Ovary (tissue), 7 donors: ENCODE measurements at regions not wholly inside any gene's neighbourhood (a gene's known extent, or its start where the extent isn't known, plus 50 kb on each side); places are given as distances from the start of the nearest gene placed in this dataset.

Experiments
- DNase-seq, 5 donors: peaks; one replicate each; pipeline ENCODE4 v3.0.0-alpha.2; 2019 to 2020
- H3K27ac ChIP-seq, 2 donors: fragments of 200-600 bp; one replicate each; pipeline versions ENCODE4 v1.5.1 to v1.8.0; 2019 to 2022
- H3K27me3 ChIP-seq: fragments of 200-600 bp; one replicate; pipeline ENCODE4 v1.8.0; 2022
- H3K36me3 ChIP-seq: fragments of 200-600 bp; sonication (generic); one replicate; pipeline ENCODE4 v1.5.1; 2019
- H3K4me1 ChIP-seq: one replicate; pipeline ENCODE4 v1.8.1; 2013; ENCODE audit warnings: mild to moderate bottlenecking, moderate library complexity; ENCODE audit not compliant: insufficient read depth
- H3K4me3 ChIP-seq: fragments of 200-600 bp; sonication (generic); one replicate; pipeline ENCODE4 v1.5.1; 2017
- H3K9me3 ChIP-seq, 2 donors: fragments of 200-600 bp in 1 of 2; sonication (generic) in 1 of 2; one replicate each; pipeline versions ENCODE4 v1.5.1 to v1.8.1; 2013 to 2019; ENCODE audit warnings: mild to moderate bottlenecking in 1 of 2, moderate library complexity in 1 of 2
- CTCF ChIP-seq, 3 donors: fragments of 450-650 bp in 2 of 3; fragments of 200-600 bp in 1 of 3; IDR thresholded peaks; one replicate each; pipeline versions ENCODE4 v1.5.1 to v1.8.0; 2016 to 2022; ENCODE audit warnings: antibody characterized with exemption in 3 of 3, mild to moderate bottlenecking in 1 of 3
- EP300 ChIP-seq: sonication (generic); formaldehyde crosslinking; IDR thresholded peaks from one replicate; pipeline ENCODE4 v1.6.1; 2017; ENCODE audit warnings: antibody characterized with exemption
- POLR2A ChIP-seq: fragments of 450-650 bp; IDR thresholded peaks from one replicate; pipeline ENCODE4 v1.6.1; 2017; ENCODE audit warnings: antibody characterized with exemption, mild to moderate bottlenecking, moderate library complexity
- WGBS, 3 donors: extraction: QIAGEN DNeasy Blood & Tissue Kit in 1 of 3; methylation state at CpG; one replicate each; pipeline versions ENCODE4 v1.1.5 to v1.1.7; 2013 to 2017; 5-methylcytosine and 5-hydroxymethylcytosine counted together
- intact Hi-C, 4 donors: fragments of 100-400 bp; cut with DNase I; formaldehyde crosslinking; loops; one replicate each; pipeline versions ENCODE4 v1.11.0 to v1.15.1; 2022 to 2023
- donor health status: DM: no; HTN: no; CAD: no; lungs with moderate emphysema.
- donor health status: DM: no; HTN: no; CAD: no.
- donor health status: Bipolar disorder and iron deficiency.
- donor health status: DM: no; HTN: no; CAD: no.
- donor health status: DM: yes; HTN: yes; CAD: no.

GRCh38 chr3:87766721-87767120 is 292.1 kb downstream of the CGGBP1 start:
- H3K27me3 ChIP-seq: no peaks in the 10 kb centered on the region
- no peak overlapping the region for H3K27ac ChIP-seq
- DNase-seq: no peak
- 71 to 76% (median 74%) methylated on average over 2 of the region's 2 CpGs for WGBS, 3 donors
- TF ChIP-seq CTCF (IDR thresholded peaks at IDR 0.05) (no peak), POLR2A (no peak), EP300 (no peak)
- H3K4me1 ChIP-seq: no peaks in the 10 kb centered on the region
- no peak overlapping the region for H3K4me3 ChIP-seq
- intact Hi-C loops: no loop called here
- H3K9me3 ChIP-seq: no peaks in the 10 kb centered on the region
- H3K36me3 ChIP-seq: no peaks in the 10 kb centered on the region

DNA sequence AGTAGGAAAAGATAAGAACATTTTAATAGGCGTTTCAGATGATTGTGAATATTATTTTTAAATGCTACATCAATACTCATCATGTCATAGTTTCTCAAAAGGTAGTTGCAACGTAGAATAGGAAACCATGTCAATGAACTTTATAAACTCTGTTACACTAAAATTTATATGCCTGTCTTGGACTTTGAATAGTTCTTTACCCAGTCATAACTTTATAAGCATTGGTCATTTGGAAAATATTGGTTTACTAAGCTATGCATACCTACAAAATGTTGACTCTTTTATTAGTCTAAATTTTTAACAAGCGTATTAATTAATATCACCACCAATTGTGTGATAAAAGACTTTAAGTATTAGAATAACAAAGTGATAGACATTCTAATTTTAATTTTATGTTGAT is 293.5 kb downstream of the CGGBP1 start:
- Histone ChIP-seq H3K27ac (no peak overlapping the region), H3K4me3 (no peak overlapping the region), H3K27me3 (no peaks in the 10 kb centered on the region), H3K4me1 (no peaks in the 10 kb centered on the region), H3K36me3 (no peaks in the 10 kb centered on the region), H3K9me3 (no peaks in the 10 kb centered on the region)
- DNase-seq: no peak
- no peak for TF ChIP-seq CTCF (IDR thresholded peaks at IDR 0.05)
- TF ChIP-seq POLR2A: no peak
- no peak for TF ChIP-seq EP300
- WGBS, 3 donors: 66 to 81% (median 74%) methylated on average over 3 of the region's 3 CpGs
- intact Hi-C loops: no loop called here

DNA sequence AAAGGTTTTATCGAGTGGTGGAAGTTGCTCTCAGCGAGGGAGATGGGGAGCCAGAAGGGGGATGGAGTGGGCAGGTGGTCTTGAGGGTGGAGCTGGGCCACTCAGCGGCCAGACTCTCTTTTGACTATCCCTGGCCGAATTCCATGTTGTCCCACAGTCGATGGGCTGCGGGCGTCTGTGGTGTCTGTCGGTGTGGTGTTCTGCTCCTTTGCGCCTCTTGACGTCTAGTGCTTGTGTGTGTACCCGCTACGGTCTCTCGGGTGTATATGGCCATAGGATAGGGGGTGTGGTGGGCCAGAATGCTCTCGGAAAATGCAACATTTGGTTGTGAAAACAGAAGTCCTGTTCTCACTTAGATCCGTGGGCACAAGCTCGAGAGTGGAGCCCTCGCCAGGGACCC is 297.0 kb downstream of the CGGBP1 start:
- no peak for DNase-seq
- TF ChIP-seq CTCF (IDR thresholded peaks at IDR 0.05): no peak
- TF ChIP-seq EP300: no peak
- TF ChIP-seq POLR2A: no peak
- WGBS, 3 donors: 91 to 93% (median 93%) methylated on average over 17 of the region's 17 CpGs
- no peaks in the 10 kb centered on the region for H3K9me3 ChIP-seq
- H3K36me3 ChIP-seq: no peaks in the 10 kb centered on the region
- H3K27me3 ChIP-seq: peaks cover 2% of the 10 kb centered on the region
- no peak overlapping the region for H3K27ac ChIP-seq
- H3K4me3 ChIP-seq: no peak overlapping the region
- no peaks in the 10 kb centered on the region for H3K4me1 ChIP-seq
- intact Hi-C loops: no loop called here

DNA sequence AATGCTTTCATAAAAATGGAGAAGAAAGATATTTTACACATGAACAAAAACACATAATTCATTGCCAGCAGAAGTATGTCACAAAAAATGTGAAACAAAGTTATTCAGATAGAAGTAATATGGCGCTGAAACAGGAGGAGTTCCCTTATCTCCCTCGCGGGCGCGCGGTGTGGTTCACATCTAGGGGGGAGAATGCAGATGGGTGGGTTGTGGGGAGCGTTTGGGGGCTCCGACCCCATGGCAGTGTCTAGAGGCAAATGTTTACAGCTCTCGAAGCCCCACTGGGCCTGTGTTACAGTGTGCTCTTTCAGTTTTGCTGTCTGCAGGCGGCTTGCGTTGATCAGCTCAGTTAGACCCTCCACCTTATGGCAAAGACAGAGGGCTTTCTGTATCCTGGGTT is 297.5 kb downstream of the CGGBP1 start:
- 91 to 94% (median 92%) methylated on average over 11 of the region's 11 CpGs for WGBS, 3 donors
- H3K4me3 ChIP-seq: no peak overlapping the region
- TF ChIP-seq CTCF (IDR thresholded peaks at IDR 0.05): no peak
- TF ChIP-seq POLR2A: no peak
- no peak for TF ChIP-seq EP300
- peaks cover 2% of the 10 kb centered on the region for H3K27me3 ChIP-seq
- H3K27ac ChIP-seq: no peak overlapping the region
- no peaks in the 10 kb centered on the region for H3K9me3 ChIP-seq
- no peaks in the 10 kb centered on the region for H3K4me1 ChIP-seq
- intact Hi-C loops: no loop called here
- no peaks in the 10 kb centered on the region for H3K36me3 ChIP-seq
- no peak for DNase-seq

DNA sequence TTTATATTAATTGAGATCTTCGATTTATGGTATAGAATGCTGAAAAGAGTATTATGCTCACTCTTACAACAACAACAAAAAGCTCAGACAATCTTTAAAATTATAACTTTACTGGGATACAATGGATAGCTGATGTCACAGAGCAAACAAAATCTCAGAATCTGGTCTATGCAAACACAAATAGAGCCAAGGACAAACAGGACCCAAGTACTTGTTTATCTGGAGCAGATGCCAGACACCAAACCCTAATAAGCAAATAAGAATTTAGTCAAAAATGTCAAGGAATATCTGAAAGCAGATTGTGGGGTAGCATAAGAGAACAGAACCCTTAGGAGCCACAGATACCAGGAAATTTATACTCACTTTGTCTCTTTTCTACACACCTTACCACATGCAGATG is 302.2 kb downstream of the CGGBP1 start:
- intact Hi-C loops: no loop called here
- no peak for DNase-seq
- TF ChIP-seq EP300: no peak
- no peak for TF ChIP-seq POLR2A
- TF ChIP-seq CTCF (IDR thresholded peaks at IDR 0.05): no peak

More for the DNA sequence above, 302.2 kb downstream of the CGGBP1 start:
- 52 to 72% (median 57%) methylated on average over 1 of the region's 1 CpG for WGBS, 3 donors
- no peaks in the 10 kb centered on the region for H3K4me1 ChIP-seq
- H3K4me3 ChIP-seq: no peak overlapping the region
- no peaks in the 10 kb centered on the region for H3K9me3 ChIP-seq
- H3K27me3 ChIP-seq: peaks cover 2% of the 10 kb centered on the region
- H3K27ac ChIP-seq: no peak overlapping the region
- H3K36me3 ChIP-seq: no peaks in the 10 kb centered on the region
